ENCODE measurements at regions not wholly inside any gene's neighbourhood (a gene's known extent, or its start where the extent isn't known, plus 50 kb on each side); places are given as distances from the start of the nearest gene placed in this dataset.

- peak in 1 of 3 experiments; percentile 5 for DNase-seq
These were observed 724.1 kb upstream of the MEF2C start for GRCh38 chr5:89606939-89607534.

GRCh38 chr5:89604342-89604741 is 721.4 kb upstream of the MEF2C start:
- no peak for DNase-seq

- no peak for DNase-seq
These were observed 718.9 kb upstream of the MEF2C start for GRCh38 chr5:89601880-89602279.

- no peak for DNase-seq
These were observed 714.9 kb upstream of the MEF2C start for GRCh38 chr5:89597878-89598277.

- no peak for DNase-seq
These were observed 713.8 kb upstream of the MEF2C start for GRCh38 chr5:89596821-89597220.

- no peak for DNase-seq
These were observed 712.1 kb upstream of the MEF2C start for GRCh38 chr5:89595056-89595455.

- peak in 2 of 3 experiments; percentile 20 to 76 for DNase-seq
These were observed 701.5 kb upstream of the MEF2C start for GRCh38 chr5:89584339-89584956.

GRCh38 chr5:89583534-89583933 is 700.5 kb upstream of the MEF2C start:
- DNase-seq: no peak

- DNase-seq: no peak
These were observed 699.9 kb upstream of the MEF2C start for GRCh38 chr5:89582768-89583339.

GRCh38 chr5:89580976-89581375 is 698.0 kb upstream of the MEF2C start:
- no peak for DNase-seq

GRCh38 chr5:89575319-89575718 is 692.3 kb upstream of the MEF2C start:
- no peak for DNase-seq

GRCh38 chr5:89573345-89573744 is 690.4 kb upstream of the MEF2C start:
- no peak for DNase-seq

- no peak for DNase-seq
These were observed 689.7 kb upstream of the MEF2C start for GRCh38 chr5:89572696-89573095.

GRCh38 chr5:89570557-89570956 is 687.6 kb upstream of the MEF2C start:
- no peak for DNase-seq

- DNase-seq: no peak
These were observed 683.4 kb upstream of the MEF2C start for GRCh38 chr5:89566340-89566739.

GRCh38 chr5:89560696-89561095 is 677.7 kb upstream of the MEF2C start:
- peak in 1 of 3 experiments; percentile 37 for DNase-seq

GRCh38 chr5:89556215-89556913 is 673.4 kb upstream of the MEF2C start:
- no peak for DNase-seq

- no peak for DNase-seq
These were observed 663.7 kb upstream of the MEF2C start for GRCh38 chr5:89546657-89547056.

GRCh38 chr5:89545626-89546025 is 662.6 kb upstream of the MEF2C start:
- no peak for DNase-seq

GRCh38 chr5:89545076-89545475 is 662.1 kb upstream of the MEF2C start:
- DNase-seq: no peak

GRCh38 chr5:89542736-89543135 is 659.8 kb upstream of the MEF2C start:
- DNase-seq: no peak

GRCh38 chr5:89537800-89538199 is 654.8 kb upstream of the MEF2C start:
- no peak for DNase-seq

GRCh38 chr5:89536020-89536419 is 653.0 kb upstream of the MEF2C start:
- DNase-seq: no peak

- no peak for DNase-seq
These were observed 652.4 kb upstream of the MEF2C start for GRCh38 chr5:89535411-89535810.
